ENCODE measurements at regions not wholly inside any gene's neighbourhood (a gene's known extent, or its start where the extent isn't known, plus 50 kb on each side); places are given as distances from the start of the nearest gene placed in this dataset.

DNA sequence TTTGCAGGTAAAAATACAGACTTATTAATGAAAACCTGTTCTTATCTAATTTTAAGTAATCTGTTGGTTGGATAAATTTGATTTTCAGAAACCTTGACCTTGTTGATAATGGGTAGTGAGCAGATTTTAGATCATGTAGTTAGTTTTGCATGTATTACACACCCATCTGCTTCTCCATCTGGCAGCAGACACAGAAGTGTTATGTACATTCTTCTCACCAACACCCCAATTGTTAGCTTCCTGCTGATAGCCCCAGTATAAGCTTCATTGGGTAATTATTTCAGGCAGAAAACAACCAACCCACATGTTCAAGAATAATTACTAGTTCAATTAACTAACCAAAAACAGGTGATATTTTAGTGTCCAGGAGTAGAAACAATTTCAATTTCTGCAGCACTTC is 1740.5 kb upstream of the AGA start:
- H3K4me2 ChIP-seq (ENCODE audit: low read length): no peak overlapping the region
- no peak overlapping the region for H3K14ac ChIP-seq (ENCODE audit: low read length)
- H2BK5ac ChIP-seq (ENCODE audit: low read depth, low read length, poor library complexity): no peak overlapping the region
- no peaks in the 10 kb centered on the region for H3K36me3 ChIP-seq (ENCODE audit: control insufficient read depth in 1 of 2, insufficient read depth in 2 of 2, low read length in 2 of 2)
- DNase-seq: no peak
- H3K4me1 ChIP-seq (ENCODE audit: control insufficient read depth in 1 of 2, insufficient read depth in 2 of 2, low read length in 2 of 2): no peaks in the 10 kb centered on the region
- H3K27ac ChIP-seq (ENCODE audit: low read depth, low read length): no peak overlapping the region
- H2AK5ac ChIP-seq (ENCODE audit: low read length): no peak overlapping the region
- no peak overlapping the region for H4K91ac ChIP-seq (ENCODE audit: low read depth, low read length)
- no peaks in the 10 kb centered on the region for H3K79me1 ChIP-seq (ENCODE audit: low read length)
- H2BK120ac ChIP-seq (ENCODE audit: insufficient read depth, low read length, poor library complexity): no peak overlapping the region
- no peaks in the 10 kb centered on the region for H3K27me3 ChIP-seq (ENCODE audit: insufficient read depth, low read length)
- no peaks in the 10 kb centered on the region for H3K79me2 ChIP-seq (ENCODE audit: control insufficient read depth, insufficient read depth, low read length, poor library complexity)
- H2BK12ac ChIP-seq (ENCODE audit: low read length): no peak overlapping the region
- H2AFZ ChIP-seq (ENCODE audit: insufficient read depth, low read length, poor library complexity): no peak overlapping the region
- no peak overlapping the region for H3K18ac ChIP-seq (ENCODE audit: low read length)
- no peak overlapping the region for H3K4ac ChIP-seq (ENCODE audit: low read depth, low read length)
- H3K9me3 ChIP-seq (ENCODE audit: insufficient read depth, low read depth, low read length): no peaks in the 10 kb centered on the region
- H4K12ac ChIP-seq (ENCODE audit: low read depth, low read length): no peak overlapping the region
- H4K8ac ChIP-seq (ENCODE audit: low read depth, low read length): no peak overlapping the region
- no peak overlapping the region for H3K4me3 ChIP-seq (ENCODE audit: low read depth, low read length)
- no peak overlapping the region for H3K23ac ChIP-seq (ENCODE audit: low read length)
- no peak overlapping the region for H3K9ac ChIP-seq (ENCODE audit: low read length)

DNA sequence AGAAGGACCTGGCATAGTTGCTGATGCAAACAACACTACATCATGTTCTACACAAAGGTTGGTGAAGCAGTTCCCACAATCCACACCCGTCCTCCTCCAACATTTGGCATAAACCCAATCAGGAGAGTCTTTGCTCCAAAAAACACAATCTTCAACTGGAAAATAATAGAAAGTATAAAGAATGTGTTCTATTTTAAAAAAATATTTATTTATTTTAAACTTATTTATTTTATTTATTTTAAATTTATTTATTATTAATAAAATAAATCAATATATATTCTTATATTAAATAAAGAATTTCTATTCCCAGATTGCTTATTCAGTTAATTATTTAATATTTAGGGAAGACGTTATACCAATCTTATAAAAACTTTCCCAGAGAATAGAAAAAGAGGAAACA is 1753.7 kb upstream of the AGA start:
- no peak for DNase-seq
- H3K18ac ChIP-seq (ENCODE audit: low read length): no peak overlapping the region
- H2AK5ac ChIP-seq (ENCODE audit: low read length): no peak overlapping the region
- H3K79me2 ChIP-seq (ENCODE audit: control insufficient read depth, insufficient read depth, low read length, poor library complexity): no peaks in the 10 kb centered on the region
- no peak overlapping the region for H3K4me2 ChIP-seq (ENCODE audit: low read length)
- H3K79me1 ChIP-seq (ENCODE audit: low read length): no peaks in the 10 kb centered on the region
- no peak overlapping the region for H4K12ac ChIP-seq (ENCODE audit: low read depth, low read length)
- H2BK120ac ChIP-seq (ENCODE audit: insufficient read depth, low read length, poor library complexity): no peak overlapping the region
- no peak overlapping the region for H3K4ac ChIP-seq (ENCODE audit: low read depth, low read length)
- no peak overlapping the region for H2BK5ac ChIP-seq (ENCODE audit: low read depth, low read length, poor library complexity)
- WGBS (ENCODE audit: extremely low coverage, insufficient coverage, insufficient read length): no CpG with 5 or more reads among the region's 2 CpGs
- no peak overlapping the region for H3K23ac ChIP-seq (ENCODE audit: low read length)
- no peaks in the 10 kb centered on the region for H3K4me1 ChIP-seq (ENCODE audit: control insufficient read depth in 1 of 2, insufficient read depth in 2 of 2, low read length in 2 of 2)
- no peak overlapping the region for H3K4me3 ChIP-seq (ENCODE audit: low read depth, low read length)
- H3K14ac ChIP-seq (ENCODE audit: low read length): no peak overlapping the region
- no peaks in the 10 kb centered on the region for H3K9me3 ChIP-seq (ENCODE audit: insufficient read depth, low read depth, low read length)
- H4K91ac ChIP-seq (ENCODE audit: low read depth, low read length): no peak overlapping the region
- H2BK12ac ChIP-seq (ENCODE audit: low read length): no peak overlapping the region
- no peak overlapping the region for H3K9ac ChIP-seq (ENCODE audit: low read length)
- no peak overlapping the region for H4K8ac ChIP-seq (ENCODE audit: low read depth, low read length)
- no peaks in the 10 kb centered on the region for H3K36me3 ChIP-seq (ENCODE audit: control insufficient read depth in 1 of 2, insufficient read depth in 2 of 2, low read length in 2 of 2)
- H2AFZ ChIP-seq (ENCODE audit: insufficient read depth, low read length, poor library complexity): no peak overlapping the region
- no peak overlapping the region for H3K27ac ChIP-seq (ENCODE audit: low read depth, low read length)
- H3K27me3 ChIP-seq (ENCODE audit: insufficient read depth, low read length): no peaks in the 10 kb centered on the region

GRCh38 chr4:179196511-179196910 is 1754.3 kb upstream of the AGA start:
- Histone ChIP-seq H3K18ac (ENCODE audit: low read length) (no peak overlapping the region), H2AK5ac (ENCODE audit: low read length) (no peak overlapping the region), H3K23ac (ENCODE audit: low read length) (no peak overlapping the region), H3K36me3 (ENCODE audit: control insufficient read depth in 1 of 2, insufficient read depth in 2 of 2, low read length in 2 of 2) (no peaks in the 10 kb centered on the region), H4K8ac (ENCODE audit: low read depth, low read length) (no peak overlapping the region), H4K12ac (ENCODE audit: low read depth, low read length) (no peak overlapping the region), H2BK12ac (ENCODE audit: low read length) (no peak overlapping the region), H3K4me3 (ENCODE audit: low read depth, low read length) (no peak overlapping the region), H2BK120ac (ENCODE audit: insufficient read depth, low read length, poor library complexity) (no peak overlapping the region), H3K27ac (ENCODE audit: low read depth, low read length) (no peak overlapping the region), H2BK5ac (ENCODE audit: low read depth, low read length, poor library complexity) (no peak overlapping the region), H3K4me1 (ENCODE audit: control insufficient read depth in 1 of 2, insufficient read depth in 2 of 2, low read length in 2 of 2) (no peaks in the 10 kb centered on the region), H3K79me1 (ENCODE audit: low read length) (no peaks in the 10 kb centered on the region), H3K27me3 (ENCODE audit: insufficient read depth, low read length) (no peaks in the 10 kb centered on the region), H3K9me3 (ENCODE audit: insufficient read depth, low read depth, low read length) (no peaks in the 10 kb centered on the region), H3K79me2 (ENCODE audit: control insufficient read depth, insufficient read depth, low read length, poor library complexity) (no peaks in the 10 kb centered on the region), H4K91ac (ENCODE audit: low read depth, low read length) (no peak overlapping the region), H3K4me2 (ENCODE audit: low read length) (no peak overlapping the region), H2AFZ (ENCODE audit: insufficient read depth, low read length, poor library complexity) (no peak overlapping the region), H3K9ac (ENCODE audit: low read length) (no peak overlapping the region), H3K14ac (ENCODE audit: low read length) (no peak overlapping the region), H3K4ac (ENCODE audit: low read depth, low read length) (no peak overlapping the region)
- DNase-seq: no peak
- no CpG with 5 or more reads among the region's 4 CpGs for WGBS (ENCODE audit: extremely low coverage, insufficient coverage, insufficient read length)

GRCh38 chr4:179200681-179201080 is 1758.4 kb upstream of the AGA start:
- Histone ChIP-seq H2AK5ac (ENCODE audit: low read length) (no peak overlapping the region), H3K36me3 (ENCODE audit: control insufficient read depth in 1 of 2, insufficient read depth in 2 of 2, low read length in 2 of 2) (no peaks in the 10 kb centered on the region), H3K9ac (ENCODE audit: low read length) (no peak overlapping the region), H4K91ac (ENCODE audit: low read depth, low read length) (no peak overlapping the region), H3K27ac (ENCODE audit: low read depth, low read length) (no peak overlapping the region), H4K12ac (ENCODE audit: low read depth, low read length) (no peak overlapping the region), H3K9me3 (ENCODE audit: insufficient read depth, low read depth, low read length) (no peaks in the 10 kb centered on the region), H3K14ac (ENCODE audit: low read length) (no peak overlapping the region), H3K4me1 (ENCODE audit: control insufficient read depth in 1 of 2, insufficient read depth in 2 of 2, low read length in 2 of 2) (no peaks in the 10 kb centered on the region), H3K4ac (ENCODE audit: low read depth, low read length) (no peak overlapping the region), H3K4me2 (ENCODE audit: low read length) (no peak overlapping the region), H3K4me3 (ENCODE audit: low read depth, low read length) (no peak overlapping the region), H2BK120ac (ENCODE audit: insufficient read depth, low read length, poor library complexity) (no peak overlapping the region), H3K18ac (ENCODE audit: low read length) (no peak overlapping the region), H2BK5ac (ENCODE audit: low read depth, low read length, poor library complexity) (no peak overlapping the region), H2BK12ac (ENCODE audit: low read length) (no peak overlapping the region), H3K79me1 (ENCODE audit: low read length) (no peaks in the 10 kb centered on the region), H3K23ac (ENCODE audit: low read length) (no peak overlapping the region), H3K79me2 (ENCODE audit: control insufficient read depth, insufficient read depth, low read length, poor library complexity) (no peaks in the 10 kb centered on the region), H4K8ac (ENCODE audit: low read depth, low read length) (no peak overlapping the region), H3K27me3 (ENCODE audit: insufficient read depth, low read length) (no peaks in the 10 kb centered on the region), H2AFZ (ENCODE audit: insufficient read depth, low read length, poor library complexity) (no peak overlapping the region)
- WGBS (ENCODE audit: extremely low coverage, insufficient coverage, insufficient read length): no CpG with 5 or more reads among the region's 7 CpGs
- no peak for DNase-seq

DNA sequence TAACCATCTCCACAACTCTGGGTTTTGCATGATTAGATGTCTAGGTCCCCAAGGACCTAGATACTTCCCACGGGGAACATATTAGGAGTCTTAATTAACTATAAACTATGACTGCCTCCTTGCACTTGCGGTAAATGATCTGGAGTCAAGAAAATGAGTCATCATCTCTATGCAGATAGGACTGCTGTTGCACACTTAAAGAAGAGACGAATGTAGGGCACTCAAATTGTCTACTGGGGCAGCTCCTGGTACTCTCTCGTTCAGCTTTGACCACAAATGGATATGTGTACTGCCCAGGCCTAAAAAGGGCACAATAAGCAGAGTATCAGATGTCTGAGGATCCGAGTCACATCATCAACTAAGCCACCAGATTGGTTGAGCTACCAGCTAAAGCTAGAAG is 1783.4 kb upstream of the AGA start:
- Histone ChIP-seq H4K12ac (ENCODE audit: low read depth, low read length) (no peak overlapping the region), H3K14ac (ENCODE audit: low read length) (no peak overlapping the region), H2AK5ac (ENCODE audit: low read length) (no peak overlapping the region), H4K91ac (ENCODE audit: low read depth, low read length) (no peak overlapping the region), H3K9me3 (ENCODE audit: insufficient read depth, low read depth, low read length) (no peaks in the 10 kb centered on the region), H3K23ac (ENCODE audit: low read length) (no peak overlapping the region), H3K79me1 (ENCODE audit: low read length) (no peaks in the 10 kb centered on the region), H3K4me2 (ENCODE audit: low read length) (no peak overlapping the region), H3K9ac (ENCODE audit: low read length) (no peak overlapping the region), H3K4me1 (ENCODE audit: control insufficient read depth in 1 of 2, insufficient read depth in 2 of 2, low read length in 2 of 2) (no peaks in the 10 kb centered on the region), H3K18ac (ENCODE audit: low read length) (no peak overlapping the region), H2BK12ac (ENCODE audit: low read length) (no peak overlapping the region), H3K79me2 (ENCODE audit: control insufficient read depth, insufficient read depth, low read length, poor library complexity) (no peaks in the 10 kb centered on the region), H2BK5ac (ENCODE audit: low read depth, low read length, poor library complexity) (no peak overlapping the region), H3K27me3 (ENCODE audit: insufficient read depth, low read length) (no peaks in the 10 kb centered on the region), H2AFZ (ENCODE audit: insufficient read depth, low read length, poor library complexity) (no peak overlapping the region), H3K4me3 (ENCODE audit: low read depth, low read length) (no peak overlapping the region), H3K36me3 (ENCODE audit: control insufficient read depth in 1 of 2, insufficient read depth in 2 of 2, low read length in 2 of 2) (no peaks in the 10 kb centered on the region), H3K4ac (ENCODE audit: low read depth, low read length) (no peak overlapping the region), H4K8ac (ENCODE audit: low read depth, low read length) (no peak overlapping the region), H3K27ac (ENCODE audit: low read depth, low read length) (no peak overlapping the region), H2BK120ac (ENCODE audit: insufficient read depth, low read length, poor library complexity) (no peak overlapping the region)
- DNase-seq: no peak
- no CpG with 5 or more reads among the region's 5 CpGs for WGBS (ENCODE audit: extremely low coverage, insufficient coverage, insufficient read length)
